ENCODE measurements at regions not wholly inside any gene's neighbourhood (a gene's known extent, or its start where the extent isn't known, plus 50 kb on each side); places are given as distances from the start of the nearest gene placed in this dataset.
"Not testable (repeated sequence)": the region's sequence is repeated elsewhere in the genome, so short reads cannot be mapped to it uniquely, and the experiment has no call there.

DNA sequence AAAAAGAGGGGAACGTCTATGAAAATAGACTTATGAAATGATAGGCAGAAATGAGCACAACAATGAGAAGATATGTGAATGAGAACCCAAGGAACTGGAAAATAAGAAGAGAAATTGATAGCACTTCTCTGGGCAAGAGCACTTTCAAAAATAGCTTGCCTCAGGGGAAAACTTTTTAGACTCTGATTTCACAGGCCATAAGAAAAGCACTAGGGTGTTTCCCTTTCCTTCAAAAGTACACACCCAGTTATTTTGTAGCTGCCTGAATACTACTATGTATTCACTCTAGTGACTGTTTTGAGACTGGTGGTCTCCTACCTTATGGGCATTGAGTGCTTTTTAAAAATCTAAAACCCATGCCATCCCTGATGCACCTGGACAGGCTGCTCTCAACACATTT, 172.3 kb upstream of the SOX6 start:
- DNase-seq, result no peak

DNA sequence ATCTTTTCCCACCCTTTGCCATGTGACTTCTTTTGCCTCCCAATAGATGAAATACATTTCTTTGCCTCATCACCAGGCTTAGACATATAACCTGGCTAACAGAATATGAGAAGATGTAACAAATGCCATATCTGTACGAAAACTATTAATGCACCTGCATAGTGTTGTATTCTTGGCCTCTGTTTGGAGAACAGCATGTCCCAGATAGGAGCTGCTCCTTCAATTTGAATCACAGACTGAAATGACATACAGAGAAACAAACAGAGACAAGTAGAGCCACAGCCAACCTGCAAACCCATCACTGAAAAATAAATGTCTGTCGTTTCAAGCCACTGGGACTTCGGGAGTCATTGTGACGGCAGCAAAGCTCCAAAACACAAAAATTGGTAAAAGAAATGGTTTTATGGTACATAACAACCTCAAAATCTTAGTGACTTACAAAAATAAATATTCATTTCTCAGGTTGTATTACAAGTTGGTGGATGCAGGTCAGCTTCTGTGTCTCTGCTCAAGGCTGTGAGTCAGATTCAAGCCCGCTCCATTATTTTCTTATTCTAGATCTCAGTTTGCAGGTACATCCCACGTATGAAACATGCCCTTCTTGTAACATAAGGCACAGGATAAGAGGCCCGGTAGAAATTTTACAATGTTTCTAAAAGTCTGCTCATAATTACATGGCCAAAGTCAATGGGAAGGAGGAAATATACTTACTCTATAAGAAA, 171.3 kb upstream of the SOX6 start:
- DNase-seq, result no peak

DNA sequence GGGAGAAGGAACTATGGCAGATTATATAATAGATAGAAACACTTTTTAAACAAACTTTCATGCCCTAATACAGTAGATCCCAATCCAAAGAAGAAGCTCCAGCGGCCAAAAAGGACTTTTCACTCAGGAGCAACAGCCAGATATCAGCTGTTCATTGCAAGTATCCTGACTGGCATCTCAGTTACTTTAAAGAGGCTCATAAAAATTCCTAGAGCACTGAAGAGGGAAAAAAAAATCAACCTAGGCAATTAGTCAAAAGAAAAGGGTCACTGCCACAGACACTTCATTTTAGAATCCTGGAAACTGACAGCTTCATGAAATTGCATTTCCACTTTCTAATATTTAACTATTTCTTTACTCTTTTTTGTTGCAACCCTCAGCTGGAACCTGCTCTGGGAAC, 170.6 kb upstream of the SOX6 start:
- no peak for DNase-seq

DNA sequence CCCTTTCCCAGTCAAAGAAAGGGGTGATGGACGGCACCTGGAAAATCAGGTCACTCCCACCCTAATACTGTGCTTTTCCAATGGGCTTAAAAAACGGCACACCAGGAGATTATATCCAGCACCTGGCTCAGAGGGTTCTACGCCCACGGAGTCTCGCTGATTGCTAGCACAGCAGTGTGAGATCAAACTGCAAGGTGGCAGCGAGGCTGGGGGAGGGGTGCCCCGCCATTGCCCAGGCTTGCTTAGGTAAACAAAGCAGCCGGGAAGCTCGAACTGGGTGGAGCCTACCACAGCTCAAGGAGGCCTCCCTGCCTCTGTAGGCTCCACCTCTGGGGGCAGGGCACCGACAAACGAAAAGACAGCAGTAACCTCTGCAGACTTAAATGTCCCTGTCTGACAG, 164.4 kb upstream of the SOX6 start:
- not testable (repeated sequence) for DNase-seq

DNA sequence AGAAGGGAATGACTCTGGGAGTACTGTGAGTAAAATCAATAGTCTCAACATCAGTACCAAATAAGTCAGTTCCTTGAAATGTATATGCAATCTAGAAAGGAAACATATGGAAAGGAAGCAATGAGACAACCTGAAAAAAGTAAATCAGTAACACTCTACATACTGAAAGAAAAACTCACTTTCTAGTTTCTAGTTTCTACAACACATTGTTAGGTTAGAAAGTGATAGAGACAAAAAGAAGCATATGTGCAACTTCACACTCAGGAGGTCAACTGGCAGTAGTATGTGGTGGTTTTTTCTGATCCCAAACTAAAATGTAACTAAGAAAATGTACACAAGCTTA, 156.5 kb upstream of the SOX6 start:
- no peak for DNase-seq

DNA sequence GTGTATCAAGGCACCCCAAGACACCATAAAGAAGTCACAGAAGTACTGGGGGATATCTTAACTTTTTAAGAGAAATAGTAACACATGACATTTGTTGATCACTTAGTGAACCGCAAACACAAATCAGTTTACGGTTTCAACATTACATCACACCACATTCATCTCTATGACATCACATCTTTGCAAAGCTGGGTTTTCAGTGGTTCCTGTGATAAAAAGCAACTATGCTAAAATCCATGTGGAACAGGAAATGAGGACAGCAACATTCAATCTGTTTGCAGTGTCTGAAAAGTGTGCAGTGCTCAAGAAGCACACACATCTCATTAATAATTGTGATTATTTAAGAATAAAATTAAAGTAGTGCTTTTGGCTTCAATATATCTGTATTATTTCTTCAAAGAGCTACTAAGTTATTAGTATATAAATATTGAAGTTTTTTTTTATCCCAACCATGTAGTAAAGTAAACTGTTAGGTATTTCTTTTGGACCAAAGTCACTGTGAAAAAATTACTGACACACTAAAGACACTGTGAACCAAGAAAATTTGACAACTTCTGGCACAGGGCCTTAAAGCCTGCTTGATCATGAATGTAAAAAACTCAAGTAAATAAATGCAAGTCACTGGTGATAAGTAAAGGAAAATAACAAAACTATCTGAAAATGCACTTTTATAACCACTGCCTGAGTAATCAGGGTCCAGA, 156.0 kb upstream of the SOX6 start:
- DNase-seq, result no peak

DNA sequence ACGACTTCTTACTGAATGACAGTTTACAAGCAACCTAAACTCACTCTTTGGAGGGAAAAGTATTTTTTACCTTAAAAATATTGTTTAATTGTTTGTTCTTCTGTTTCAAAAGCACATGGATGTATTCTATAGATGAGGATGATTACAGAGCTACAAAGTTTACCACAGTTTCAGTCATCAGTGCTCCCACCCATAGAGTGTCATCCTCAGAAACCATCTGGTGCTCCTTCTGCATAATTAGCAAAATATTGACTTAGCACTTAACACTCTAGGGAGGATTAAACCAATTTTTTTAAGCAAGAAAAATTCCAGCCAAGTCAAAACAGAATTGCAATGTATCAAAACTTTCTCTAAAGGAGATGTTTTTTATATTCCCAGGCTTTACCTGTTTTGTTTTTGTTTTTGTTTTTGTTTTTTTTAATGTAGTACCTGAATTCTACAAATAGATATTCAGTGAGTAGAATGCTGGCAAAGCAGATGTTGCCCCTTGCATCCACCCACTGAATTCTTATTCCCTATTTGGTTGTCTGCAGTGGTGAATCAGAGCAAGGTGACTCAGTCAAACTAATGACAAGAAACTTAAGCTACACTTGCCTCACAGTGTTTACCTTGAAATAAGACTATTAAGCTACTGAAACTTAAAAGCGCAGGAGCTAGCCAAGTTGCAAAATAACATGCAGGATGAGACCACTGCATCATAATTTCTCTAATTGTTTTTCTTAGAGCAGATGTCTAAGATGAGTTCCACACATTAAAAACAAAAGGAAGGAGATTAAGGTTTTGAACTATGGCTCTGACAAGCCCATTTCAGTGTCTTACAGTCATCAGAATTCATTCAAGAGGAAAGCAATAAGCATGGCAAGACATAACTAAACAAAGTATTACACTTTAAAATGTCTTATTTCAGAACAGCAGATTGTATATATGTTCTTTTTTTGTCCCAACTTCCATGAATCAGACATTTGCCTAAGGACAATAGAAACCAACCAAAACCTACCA, 155.1 kb upstream of the SOX6 start:
- no peak for DNase-seq

DNA sequence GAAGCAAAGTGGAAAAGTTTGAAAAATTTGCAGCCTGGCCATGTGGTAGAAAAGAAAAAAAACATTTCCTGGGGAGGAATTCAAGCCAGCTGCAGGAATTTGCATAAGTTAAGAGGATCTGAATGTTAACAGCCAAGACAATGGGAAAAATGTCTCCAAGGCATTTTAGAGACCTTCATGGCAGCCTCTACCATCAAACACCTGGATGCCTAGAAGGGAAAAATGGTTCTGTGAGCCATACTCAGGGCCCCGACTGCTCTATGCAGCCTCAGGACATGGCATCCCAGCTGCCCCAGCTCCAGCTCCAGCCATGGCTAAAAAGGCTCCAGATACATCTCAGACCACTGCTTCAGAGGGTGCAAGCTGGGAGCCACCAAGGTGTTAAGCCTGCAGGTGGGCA, 149.1 kb upstream of the SOX6 start:
- no peak for DNase-seq

DNA sequence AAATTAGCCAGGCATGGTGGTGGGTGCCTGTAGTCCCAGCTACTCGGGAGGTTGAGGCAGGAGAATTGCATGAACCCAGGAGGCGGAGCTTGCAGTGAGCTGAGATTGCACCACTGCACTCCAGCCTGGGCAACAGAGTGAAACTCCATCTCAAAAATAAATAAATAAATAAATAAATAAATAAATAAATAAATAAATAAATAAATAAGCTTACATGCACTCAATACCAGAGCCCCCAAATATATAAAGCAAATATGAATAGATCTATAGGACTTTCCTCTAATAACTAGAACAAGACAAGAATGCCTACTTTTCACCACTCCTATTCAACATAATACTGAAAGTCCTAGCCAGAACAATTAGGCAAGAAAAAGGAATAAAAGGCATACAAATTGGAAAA, 147.5 kb upstream of the SOX6 start:
- DNase-seq, result not testable (repeated sequence)

DNA sequence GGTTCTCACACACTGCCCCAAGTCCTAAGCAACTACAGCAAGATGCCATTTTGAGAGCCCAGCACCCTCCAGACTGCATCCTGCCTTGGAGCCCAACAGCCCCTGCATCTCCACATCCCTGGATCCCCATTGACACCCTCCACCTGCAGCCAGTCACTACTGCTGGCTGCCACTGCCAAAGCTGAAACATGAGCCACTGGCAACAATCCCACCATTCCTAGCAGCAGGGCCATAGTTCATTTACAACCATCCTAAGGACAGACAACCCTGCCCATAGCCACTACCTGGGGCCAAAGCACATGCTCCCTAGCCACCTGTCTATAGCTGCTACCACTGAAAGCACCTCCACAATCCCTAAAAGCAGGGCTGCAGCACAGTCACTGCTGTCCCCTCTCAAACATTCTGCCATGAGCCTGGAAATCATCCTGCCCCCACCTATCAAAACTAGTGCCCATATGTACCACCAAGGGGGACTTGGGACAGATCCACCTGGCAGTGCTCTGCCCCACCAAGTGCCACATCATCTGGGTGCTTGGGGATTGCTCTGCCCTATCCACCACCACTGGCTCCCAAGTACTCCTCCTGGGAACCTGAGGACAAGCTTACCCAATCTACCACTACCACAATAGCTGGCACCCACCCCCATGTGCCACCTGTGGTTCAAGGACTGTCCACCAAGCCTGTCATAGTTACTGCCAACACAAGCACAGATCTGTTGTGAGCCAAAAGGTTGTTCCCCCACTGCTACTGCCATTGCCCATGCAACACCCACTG, 138.8 kb upstream of the SOX6 start:
- no peak for DNase-seq

DNA sequence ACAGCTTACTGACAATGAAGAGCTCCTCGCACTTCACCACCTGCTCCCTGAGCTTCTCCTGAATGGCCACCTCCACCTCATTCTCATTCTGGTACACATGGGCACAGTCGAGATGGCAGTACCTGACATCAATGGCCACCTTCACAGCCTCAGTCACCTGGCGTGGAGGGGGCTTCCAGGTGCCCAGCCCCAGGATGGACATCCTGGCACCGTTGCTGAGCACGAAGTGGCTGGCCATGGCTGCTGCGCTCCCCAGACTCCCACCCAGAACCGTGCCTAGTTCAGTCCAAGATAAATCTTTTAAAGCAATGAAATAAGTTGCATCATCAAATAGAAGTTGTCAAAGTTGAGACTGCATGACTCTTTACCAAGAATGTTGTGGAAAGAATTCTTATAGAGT, 128.1 kb upstream of the SOX6 start:
- no peak for DNase-seq

DNA sequence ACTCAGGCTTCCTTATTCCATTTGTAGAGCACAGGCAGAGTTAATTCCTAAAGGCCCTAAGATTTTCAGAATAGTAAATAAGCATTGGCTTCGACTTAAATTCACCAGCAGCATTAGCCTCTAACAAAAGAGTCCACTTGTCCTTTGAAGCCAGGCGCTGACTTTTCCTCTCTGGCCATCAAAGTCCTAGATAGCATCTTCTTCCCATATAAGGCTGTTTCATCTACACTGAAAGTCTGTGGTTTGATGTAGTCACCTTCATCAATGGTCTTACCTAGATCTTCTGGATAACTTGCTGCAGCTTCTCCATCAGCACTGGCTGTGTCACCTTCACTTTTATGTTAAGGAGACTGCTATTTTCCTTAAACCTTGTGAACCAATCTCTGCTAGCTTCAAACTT, 118.3 kb upstream of the SOX6 start:
- no peak for DNase-seq

DNA sequence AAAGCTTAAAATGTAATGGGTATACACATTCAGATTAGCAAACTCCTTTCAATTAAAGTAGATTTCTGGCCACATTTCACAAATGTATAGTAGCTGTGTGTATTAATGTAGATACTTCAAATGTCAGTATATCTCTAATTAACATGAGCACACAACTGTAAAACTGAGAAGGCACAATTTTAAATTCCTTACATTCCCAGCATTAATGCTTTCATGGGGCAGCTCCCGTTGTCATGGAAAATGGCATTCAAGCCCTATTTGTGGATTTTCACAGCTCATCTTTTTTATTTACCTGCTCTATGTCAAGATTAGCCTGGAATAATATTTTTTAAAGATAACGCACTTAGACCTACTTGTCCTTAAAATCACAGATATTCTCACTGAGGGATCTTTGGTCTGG, 113.6 kb upstream of the SOX6 start:
- no peak for DNase-seq

DNA sequence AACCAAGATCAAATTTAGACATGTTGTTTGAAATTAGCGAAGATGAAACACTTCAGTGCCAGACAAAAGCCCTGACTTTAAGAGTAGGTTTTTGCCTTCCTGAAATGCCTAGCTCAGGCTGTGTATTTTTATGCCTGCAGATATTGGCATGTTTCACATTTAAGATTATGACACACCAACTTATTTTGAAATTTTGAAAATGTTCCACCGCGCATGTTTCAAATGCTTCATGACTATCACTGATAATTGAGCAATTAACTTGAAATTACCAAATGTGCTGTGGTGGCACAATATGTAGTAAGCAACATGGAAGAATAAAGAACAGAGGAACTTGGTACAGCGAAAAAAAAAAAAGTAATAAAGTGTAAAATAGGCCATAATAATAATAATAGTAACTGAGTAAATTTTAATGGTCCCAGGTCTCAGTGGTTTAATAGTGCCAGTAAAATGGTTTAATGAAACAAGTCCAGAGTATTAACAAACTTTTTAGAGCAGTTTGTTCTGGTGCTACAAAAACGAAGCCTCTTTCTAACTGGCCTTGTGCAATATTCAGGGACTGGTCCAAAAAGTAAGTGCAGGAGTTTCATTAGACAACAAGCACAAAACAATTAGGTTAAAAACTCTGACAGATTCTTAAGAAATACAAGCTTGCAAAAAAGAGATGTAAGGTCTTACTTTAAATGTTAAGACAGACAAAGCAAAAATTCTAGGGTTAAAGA, 112.5 kb upstream of the SOX6 start:
- DNase-seq, result no peak

DNA sequence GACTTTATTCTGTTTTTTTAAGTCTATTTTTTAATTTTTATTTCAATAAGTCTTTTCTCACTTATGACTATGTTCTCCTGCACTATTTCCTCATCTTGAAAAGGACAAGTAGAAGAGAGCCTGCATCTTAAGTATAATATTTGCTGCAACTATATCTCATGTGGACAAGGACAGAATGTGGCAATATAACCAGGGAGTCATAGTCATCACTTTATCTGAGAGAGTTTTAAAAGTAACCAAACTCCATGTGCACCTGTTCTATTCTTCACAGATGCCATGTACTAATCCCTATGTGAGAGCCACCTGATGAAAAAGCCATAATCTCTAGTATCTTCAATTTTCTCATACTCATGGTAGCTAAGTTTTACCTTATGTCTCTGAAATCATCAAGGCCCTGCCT, 104.2 kb upstream of the SOX6 start:
- no peak for DNase-seq

DNA sequence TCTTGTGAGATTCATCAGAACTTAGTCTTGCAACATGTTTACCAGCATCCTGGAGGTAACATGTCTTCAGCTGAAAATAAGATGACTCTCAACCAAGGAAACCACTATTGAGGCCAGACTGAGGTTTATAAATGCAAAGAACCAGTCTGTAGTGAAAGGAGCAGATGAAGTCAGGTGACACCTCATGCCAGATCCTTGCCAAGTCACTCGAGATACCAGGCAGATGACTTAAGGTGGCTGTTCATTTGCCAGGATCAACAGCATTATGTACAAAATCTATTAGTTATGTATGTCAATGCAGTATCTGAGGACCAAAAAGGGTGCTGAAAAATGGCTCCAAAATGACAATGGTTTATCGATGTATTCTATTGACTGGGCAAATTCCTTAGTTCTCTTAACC, 100.0 kb upstream of the SOX6 start:
- no peak for DNase-seq

DNA sequence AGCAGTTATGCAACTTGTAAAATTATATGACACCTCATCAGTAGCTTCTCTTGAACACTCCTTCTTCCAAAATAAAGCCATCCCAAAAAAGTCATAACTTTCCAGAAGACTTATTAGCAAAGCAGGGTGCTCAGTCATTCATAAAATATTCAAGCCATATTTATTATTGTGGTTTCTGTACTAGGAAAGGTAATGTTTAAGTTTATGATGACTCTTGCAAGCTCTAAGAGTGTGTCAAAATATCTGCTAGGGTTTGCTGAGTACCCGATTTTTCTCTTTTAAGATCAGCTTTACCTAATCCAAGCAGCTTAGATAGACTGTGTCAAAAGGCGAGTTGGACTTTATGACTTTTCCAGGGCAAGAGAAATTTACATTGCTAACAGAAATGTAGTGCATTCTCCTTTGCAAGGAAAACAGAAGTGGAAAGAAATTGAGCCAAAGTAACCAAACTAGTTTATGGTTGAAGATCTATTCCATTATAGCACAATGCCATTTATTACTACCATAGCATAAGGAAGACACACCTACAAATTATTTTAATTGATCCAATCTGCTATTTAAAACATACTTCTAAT, 98.0 kb upstream of the SOX6 start:
- no peak for DNase-seq

DNA sequence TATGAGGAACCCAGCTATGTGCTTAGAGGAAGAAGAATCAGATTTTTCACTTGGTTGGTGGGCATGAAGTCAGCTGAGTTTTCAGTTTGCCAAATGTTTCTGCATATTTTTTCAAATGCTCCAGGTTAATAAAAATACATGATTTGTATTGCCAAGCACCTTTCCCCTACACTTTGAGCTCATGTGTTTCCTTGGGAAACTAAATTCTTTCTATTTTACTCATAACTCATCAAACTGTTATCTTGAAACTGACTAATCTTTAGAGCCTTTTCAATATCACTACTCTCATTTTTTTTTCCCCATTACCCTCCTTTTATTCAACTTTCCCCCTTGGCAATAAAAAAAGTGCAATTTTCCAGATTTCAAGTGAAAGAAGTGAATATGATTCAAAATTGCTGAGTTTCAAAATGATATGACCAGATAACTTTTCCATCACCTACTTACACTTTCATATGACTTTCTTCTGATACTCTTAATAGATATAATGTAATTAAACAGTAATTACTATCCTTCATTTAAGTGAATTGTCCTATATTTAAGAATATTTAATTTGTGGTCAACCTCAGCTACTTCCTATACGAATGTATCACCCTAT, 91.9 kb upstream of the SOX6 start:
- DNase-seq, result no peak

DNA sequence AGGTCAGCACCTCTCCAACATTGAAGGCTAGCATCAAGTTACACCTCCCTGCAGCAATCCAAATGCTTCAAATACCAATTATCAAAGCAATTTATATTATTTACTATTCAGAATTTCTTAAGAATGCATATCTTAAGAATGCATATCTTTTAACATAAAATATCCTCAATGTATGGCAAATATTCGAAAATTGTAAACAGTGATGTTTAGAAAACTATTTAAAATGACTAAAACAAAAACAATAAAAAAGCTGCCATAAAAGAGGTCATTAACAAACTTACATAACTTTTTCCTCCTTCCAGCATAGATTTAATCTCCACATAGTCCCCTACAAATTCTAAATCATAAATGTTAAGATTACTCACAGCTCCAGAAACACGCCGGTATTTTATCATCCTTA, 85.1 kb upstream of the SOX6 start:
- no peak for DNase-seq

DNA sequence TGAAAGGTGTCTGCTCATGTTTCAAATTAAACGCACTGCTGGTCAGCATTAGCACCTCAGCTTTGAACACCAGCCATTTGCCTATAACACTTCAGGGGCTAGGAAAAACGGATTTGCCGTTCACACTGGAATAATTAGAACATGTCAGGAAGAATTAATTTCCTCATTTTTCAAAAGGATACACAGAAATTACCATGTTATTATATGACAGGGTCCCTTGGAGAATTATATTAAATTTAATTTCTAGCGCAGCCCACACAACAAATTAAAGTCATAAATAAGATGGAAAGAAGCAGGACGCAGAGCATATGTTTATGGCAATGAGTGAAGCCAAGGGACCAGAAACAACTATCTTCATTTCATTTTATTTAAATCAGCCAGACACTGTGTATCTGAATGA, 83.8 kb upstream of the SOX6 start:
- DNase-seq, result no peak

DNA sequence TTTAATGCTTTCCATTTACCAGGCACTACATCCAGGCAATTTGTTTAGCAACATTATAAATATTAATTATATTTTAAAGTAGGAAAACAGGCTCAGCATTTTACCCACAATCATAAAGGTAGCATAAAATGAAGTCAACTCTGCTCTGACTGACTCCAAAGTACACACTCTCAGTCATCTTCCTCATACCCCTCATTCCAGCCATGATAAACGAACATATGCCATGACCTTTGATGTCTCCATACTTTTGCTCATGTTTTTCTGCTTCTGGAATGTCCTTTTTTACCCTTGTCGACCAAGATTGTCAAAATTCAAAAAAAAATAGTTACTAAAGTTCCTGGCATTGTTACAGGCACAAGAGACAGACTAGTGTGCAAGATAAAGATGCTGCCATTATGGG, 77.7 kb upstream of the SOX6 start:
- DNase-seq, result no peak

DNA sequence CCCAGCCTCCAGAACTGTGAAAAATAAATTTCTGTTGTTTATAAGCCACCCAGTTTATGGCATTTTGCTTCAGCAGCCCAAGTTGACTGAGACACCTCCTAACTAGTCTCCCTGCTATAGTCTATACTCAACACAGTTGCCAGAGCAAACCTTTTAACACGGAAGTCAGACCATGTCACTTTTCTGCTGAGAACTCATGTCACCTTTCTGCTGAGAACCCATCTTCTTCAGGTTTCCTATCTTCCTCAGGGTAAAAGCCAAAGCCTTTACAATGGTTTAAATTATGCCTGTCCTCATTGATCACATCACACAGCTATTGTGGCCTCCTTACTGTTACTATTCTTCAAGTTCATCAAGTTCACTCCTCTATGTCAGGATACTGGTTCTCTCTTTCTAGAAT, 74.3 kb upstream of the SOX6 start:
- DNase-seq, result no peak

All from CD4-positive, alpha-beta T cell treated with Interleukin-12 subunit alpha and Interleukin-12 subunit beta, for 1 hour (primary cell).